ENCODE measurements at regions not wholly inside any gene's neighbourhood (a gene's known extent, or its start where the extent isn't known, plus 50 kb on each side); places are given as distances from the start of the nearest gene placed in this dataset.

GRCh38 chr4:179977378-179977777, 2265.8 kb upstream of the TENM3 start:
- no peak for TF ChIP-seq CTCF (IDR thresholded peaks at IDR 0.05)
- no peak for TF ChIP-seq POLR2A (IDR thresholded peaks at IDR 0.05; ENCODE audit: low read depth)
- TF ChIP-seq POLR2AphosphoS5 (IDR thresholded peaks at IDR 0.05), result no peak

Data from esophagus muscularis mucosa (tissue), 3 donors.